Neural cell (in vitro differentiated cells): ENCODE measurements at regions not wholly inside any gene's neighbourhood (a gene's known extent, or its start where the extent isn't known, plus 50 kb on each side); places are given as distances from the start of the nearest gene placed in this dataset.

ENCODE experiments used
- CTCF ChIP-seq: fragments of 450-650 bp; IDR thresholded peaks from 2 replicates; pipeline ENCODE4 v1.5.1; 2014; ENCODE audit warnings: antibody characterized with exemption, mild to moderate bottlenecking, moderate library complexity; ENCODE audit not compliant: poor library complexity, severe bottlenecking
- EZH2 ChIP-seq: fragments of 200-600, 300-800 bp; shearing (Covaris generic), sonication (generic); IDR thresholded peaks from 2 replicates; pipeline ENCODE4 v1.6.1; 2014; ENCODE audit warnings: antibody characterized with exemption, low read length, borderline replicate concordance, mild to moderate bottlenecking; ENCODE audit not compliant: insufficient read depth, poor library complexity, severe bottlenecking
- RAD21 ChIP-seq: fragments of 450-650 bp; conservative IDR thresholded peaks from 2 replicates; pipeline ENCODE4 v1.6.1; 2014; ENCODE audit warnings: antibody characterized with exemption, mild to moderate bottlenecking, moderate library complexity

GRCh38 chr17:71164561-71164960, 956.3 kb upstream of the SOX9 start:
- no peak for TF ChIP-seq CTCF
- no peak for TF ChIP-seq EZH2
- no peak for TF ChIP-seq RAD21
